ENCODE measurements at regions not wholly inside any gene's neighbourhood (a gene's known extent, or its start where the extent isn't known, plus 50 kb on each side); places are given as distances from the start of the nearest gene placed in this dataset.

GRCh38 chr4:117831060-117831683 is 203.1 kb upstream of the NDST3 start:
- Histone ChIP-seq H3K4me3 (no peak overlapping the region), H3K36me3 (no peaks in the 10 kb centered on the region), H3K27ac (replicated peaks) (no peak overlapping the region), H3K9me3 (replicated peaks) (no peaks in the 10 kb centered on the region), H3K27me3 (ENCODE audit: low read depth) (no peaks in the 10 kb centered on the region), H3K4me1 (no peaks in the 10 kb centered on the region)
- TF ChIP-seq, protein P1, sequence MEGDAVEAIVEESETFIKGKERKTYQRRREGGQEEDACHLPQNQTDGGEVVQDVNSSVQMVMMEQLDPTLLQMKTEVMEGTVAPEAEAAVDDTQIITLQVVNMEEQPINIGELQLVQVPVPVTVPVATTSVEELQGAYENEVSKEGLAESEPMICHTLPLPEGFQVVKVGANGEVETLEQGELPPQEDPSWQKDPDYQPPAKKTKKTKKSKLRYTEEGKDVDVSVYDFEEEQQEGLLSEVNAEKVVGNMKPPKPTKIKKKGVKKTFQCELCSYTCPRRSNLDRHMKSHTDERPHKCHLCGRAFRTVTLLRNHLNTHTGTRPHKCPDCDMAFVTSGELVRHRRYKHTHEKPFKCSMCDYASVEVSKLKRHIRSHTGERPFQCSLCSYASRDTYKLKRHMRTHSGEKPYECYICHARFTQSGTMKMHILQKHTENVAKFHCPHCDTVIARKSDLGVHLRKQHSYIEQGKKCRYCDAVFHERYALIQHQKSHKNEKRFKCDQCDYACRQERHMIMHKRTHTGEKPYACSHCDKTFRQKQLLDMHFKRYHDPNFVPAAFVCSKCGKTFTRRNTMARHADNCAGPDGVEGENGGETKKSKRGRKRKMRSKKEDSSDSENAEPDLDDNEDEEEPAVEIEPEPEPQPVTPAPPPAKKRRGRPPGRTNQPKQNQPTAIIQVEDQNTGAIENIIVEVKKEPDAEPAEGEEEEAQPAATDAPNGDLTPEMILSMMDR (IDR thresholded peaks at IDR 0.05; ENCODE audit: borderline replicate concordance), result no peak
- no peak for DNase-seq
- intact Hi-C loops (cut with micrococcal nuclease), result no loop called here

DNA sequence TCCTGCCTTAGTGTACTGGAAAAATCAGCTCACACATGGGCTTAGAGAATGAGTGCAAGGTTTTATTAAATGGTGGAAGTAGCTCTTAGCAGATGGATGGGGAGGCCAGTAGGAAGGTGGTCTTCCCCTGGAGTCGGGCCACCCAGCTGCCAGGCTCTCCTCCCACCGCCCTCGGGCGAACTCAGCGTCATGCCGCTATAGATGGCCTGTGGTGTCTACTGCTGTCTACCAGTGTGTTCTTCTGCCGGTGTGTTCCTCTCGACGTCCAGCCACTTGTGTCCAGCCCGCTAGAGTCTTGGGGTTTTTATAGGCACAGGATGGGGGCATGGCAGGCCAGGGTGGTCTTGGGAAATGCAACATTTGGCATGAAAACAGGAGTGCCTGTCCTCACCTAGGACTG is 198.7 kb upstream of the NDST3 start:
- Histone ChIP-seq H3K4me1 (no peaks in the 10 kb centered on the region), H3K4me3 (no peak overlapping the region), H3K9me3 (replicated peaks) (no peaks in the 10 kb centered on the region), H3K27me3 (ENCODE audit: low read depth) (no peaks in the 10 kb centered on the region), H3K36me3 (no peaks in the 10 kb centered on the region), H3K27ac (replicated peaks) (no peak overlapping the region)
- TF ChIP-seq, protein P1 (IDR thresholded peaks at IDR 0.05; ENCODE audit: borderline replicate concordance), result no peak
- no peak for DNase-seq
- intact Hi-C loops (cut with micrococcal nuclease), result no loop called here

- Histone ChIP-seq H3K27ac (replicated peaks) (no peak overlapping the region), H3K36me3 (no peaks in the 10 kb centered on the region), H3K9me3 (replicated peaks) (peaks cover 24% of the 10 kb centered on the region), H3K4me1 (no peaks in the 10 kb centered on the region), H3K4me3 (no peak overlapping the region), H3K27me3 (ENCODE audit: low read depth) (no peaks in the 10 kb centered on the region)
- TF ChIP-seq, protein P1 (IDR thresholded peaks at IDR 0.05; ENCODE audit: borderline replicate concordance), result no peak
- intact Hi-C loops (cut with micrococcal nuclease), result no loop called here
- no peak for DNase-seq
Observed at GRCh38 chr4:117844594-117844993, 189.7 kb upstream of the NDST3 start.

DNA sequence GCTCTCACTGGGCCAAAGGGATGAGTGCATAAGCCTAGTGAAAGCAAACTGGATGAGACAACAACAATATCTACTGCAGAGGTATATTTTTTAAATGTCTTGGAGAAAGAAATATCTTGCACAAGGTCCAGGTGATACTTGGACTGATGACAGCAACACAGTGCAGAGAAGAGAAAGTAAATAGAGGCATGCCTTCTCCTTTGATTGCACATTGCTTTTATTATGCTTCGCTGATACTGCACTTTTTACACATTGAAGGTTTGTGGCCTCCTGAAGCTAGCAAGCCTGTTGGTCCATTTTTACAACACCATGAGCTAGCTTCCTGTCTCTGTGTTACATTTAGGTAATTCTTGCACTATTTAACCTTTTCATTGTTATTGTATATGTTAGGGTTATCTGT is 189.0 kb upstream of the NDST3 start:
- TF ChIP-seq, protein P1 (IDR thresholded peaks at IDR 0.05; ENCODE audit: borderline replicate concordance), result no peak
- intact Hi-C loops (cut with micrococcal nuclease), result no loop called here
- H3K27ac ChIP-seq (replicated peaks), result no peak overlapping the region
- peaks cover 31% of the 10 kb centered on the region for H3K9me3 ChIP-seq (replicated peaks)
- H3K4me3 ChIP-seq, result no peak overlapping the region
- no peaks in the 10 kb centered on the region for H3K27me3 ChIP-seq (ENCODE audit: low read depth)
- H3K36me3 ChIP-seq, result no peaks in the 10 kb centered on the region
- DNase-seq, result no peak
- no peaks in the 10 kb centered on the region for H3K4me1 ChIP-seq

DNA sequence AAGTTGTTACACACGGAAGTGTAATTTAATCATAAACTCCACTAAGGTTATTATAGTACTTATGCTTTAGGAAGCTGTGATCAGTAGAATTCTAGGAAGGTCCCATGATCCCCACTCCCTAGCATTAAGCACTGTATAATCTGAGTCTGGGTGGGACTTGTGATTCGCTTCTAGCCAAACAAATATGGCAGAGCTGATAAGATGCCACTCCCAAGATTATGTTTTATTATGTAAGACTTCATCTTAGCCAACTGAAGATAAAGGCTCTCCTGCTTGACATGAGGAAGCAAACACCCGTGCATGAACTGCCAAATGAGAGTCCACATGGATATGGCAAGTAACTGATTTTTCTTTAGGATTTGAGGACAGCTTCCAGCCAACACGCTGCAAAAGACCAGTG is 186.4 kb upstream of the NDST3 start:
- H3K27ac ChIP-seq (replicated peaks), result no peak overlapping the region
- no peaks in the 10 kb centered on the region for H3K36me3 ChIP-seq
- no peak overlapping the region for H3K4me3 ChIP-seq
- no peak for DNase-seq
- H3K27me3 ChIP-seq (ENCODE audit: low read depth), result no peaks in the 10 kb centered on the region
- H3K4me1 ChIP-seq, result no peaks in the 10 kb centered on the region
- peaks cover 51% of the 10 kb centered on the region for H3K9me3 ChIP-seq (replicated peaks)
- intact Hi-C loops (cut with micrococcal nuclease), result no loop called here
- TF ChIP-seq, protein P1 (IDR thresholded peaks at IDR 0.05; ENCODE audit: borderline replicate concordance), result no peak
